Mammary epithelial cell (primary cell): ENCODE measurements at regions not wholly inside any gene's neighbourhood (a gene's known extent, or its start where the extent isn't known, plus 50 kb on each side); places are given as distances from the start of the nearest gene placed in this dataset.

ENCODE experiments used
- EZH2 ChIP-seq: IDR thresholded peaks from 2 replicates; pipeline ENCODE4 v1.6.1; 2012; ENCODE audit warnings: low read length, inconsistent platforms, borderline replicate concordance
- TF ChIP-seq, protein P1 (sequence below), 2 donors: IDR thresholded peaks in 1 of 2; conservative IDR thresholded peaks in 1 of 2; 2 replicates each; pipeline ENCODE4 v1.5.1; 2011 to 2012; ENCODE audit warnings: inconsistent platforms in 2 of 2, low read length in 2 of 2, mild to moderate bottlenecking in 2 of 2, control low read depth in 1 of 2, low read depth in 1 of 2; ENCODE audit not compliant: insufficient read depth in 1 of 2; ENCODE audit errors: extremely low read depth in 1 of 2

DNA sequence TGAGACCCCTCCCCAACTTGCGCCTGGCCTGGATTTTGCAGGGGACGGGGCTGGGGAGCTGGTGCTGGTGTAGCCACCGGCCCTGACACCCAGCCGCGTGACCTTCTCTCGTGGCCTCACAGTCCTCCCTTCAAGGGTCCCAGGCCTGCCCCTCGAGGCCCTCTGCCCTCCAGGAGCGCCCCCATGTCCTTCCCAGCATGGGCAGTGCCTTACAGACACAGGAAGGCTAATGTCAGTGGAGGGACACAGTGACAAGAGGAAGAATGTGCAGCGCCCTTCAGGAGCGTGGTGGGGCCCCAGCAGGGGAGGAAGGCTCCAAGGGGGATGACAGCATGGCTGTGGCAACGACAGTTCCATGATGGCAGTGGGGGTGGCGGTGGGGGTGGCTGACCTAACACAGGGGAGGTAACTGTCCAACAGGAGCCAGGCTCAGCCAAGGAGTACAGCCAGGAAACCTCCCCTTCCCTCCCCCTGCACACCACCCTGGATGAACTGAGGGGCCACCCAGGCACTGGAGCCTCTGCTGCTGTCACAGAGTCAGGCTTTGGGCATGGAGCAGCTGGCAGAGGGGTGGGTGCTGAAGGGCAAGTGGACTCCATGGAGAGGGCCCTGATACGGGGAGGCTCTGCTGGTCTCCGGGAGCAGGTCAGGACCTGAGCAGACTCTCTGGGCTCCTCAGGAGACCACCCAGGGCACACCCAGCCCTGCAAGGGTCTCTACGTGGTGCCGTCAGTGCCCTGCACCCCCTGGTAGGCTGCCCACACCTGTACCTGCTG is 76.0 kb upstream of the RET start:
- TF ChIP-seq EZH2: no peak
- TF ChIP-seq, protein P1, sequence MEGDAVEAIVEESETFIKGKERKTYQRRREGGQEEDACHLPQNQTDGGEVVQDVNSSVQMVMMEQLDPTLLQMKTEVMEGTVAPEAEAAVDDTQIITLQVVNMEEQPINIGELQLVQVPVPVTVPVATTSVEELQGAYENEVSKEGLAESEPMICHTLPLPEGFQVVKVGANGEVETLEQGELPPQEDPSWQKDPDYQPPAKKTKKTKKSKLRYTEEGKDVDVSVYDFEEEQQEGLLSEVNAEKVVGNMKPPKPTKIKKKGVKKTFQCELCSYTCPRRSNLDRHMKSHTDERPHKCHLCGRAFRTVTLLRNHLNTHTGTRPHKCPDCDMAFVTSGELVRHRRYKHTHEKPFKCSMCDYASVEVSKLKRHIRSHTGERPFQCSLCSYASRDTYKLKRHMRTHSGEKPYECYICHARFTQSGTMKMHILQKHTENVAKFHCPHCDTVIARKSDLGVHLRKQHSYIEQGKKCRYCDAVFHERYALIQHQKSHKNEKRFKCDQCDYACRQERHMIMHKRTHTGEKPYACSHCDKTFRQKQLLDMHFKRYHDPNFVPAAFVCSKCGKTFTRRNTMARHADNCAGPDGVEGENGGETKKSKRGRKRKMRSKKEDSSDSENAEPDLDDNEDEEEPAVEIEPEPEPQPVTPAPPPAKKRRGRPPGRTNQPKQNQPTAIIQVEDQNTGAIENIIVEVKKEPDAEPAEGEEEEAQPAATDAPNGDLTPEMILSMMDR (conservative IDR thresholded peaks at IDR 0.05 in 1 of 2, IDR thresholded peaks at IDR 0.05 in 1 of 2; ENCODE audit: extremely low read depth in 1 of 2, insufficient read depth in 1 of 2, low read depth in 1 of 2, low read length in 2 of 2): no peak
